ENCODE measurements at regions not wholly inside any gene's neighbourhood (a gene's known extent, or its start where the extent isn't known, plus 50 kb on each side); places are given as distances from the start of the nearest gene placed in this dataset.

GRCh38 chrX:88526385-88526784, 220.6 kb upstream of the CPXCR1 start:
- no peak for DNase-seq (ENCODE audit: low read depth in 3 of 3, low spot score in 2 of 3)

DNA sequence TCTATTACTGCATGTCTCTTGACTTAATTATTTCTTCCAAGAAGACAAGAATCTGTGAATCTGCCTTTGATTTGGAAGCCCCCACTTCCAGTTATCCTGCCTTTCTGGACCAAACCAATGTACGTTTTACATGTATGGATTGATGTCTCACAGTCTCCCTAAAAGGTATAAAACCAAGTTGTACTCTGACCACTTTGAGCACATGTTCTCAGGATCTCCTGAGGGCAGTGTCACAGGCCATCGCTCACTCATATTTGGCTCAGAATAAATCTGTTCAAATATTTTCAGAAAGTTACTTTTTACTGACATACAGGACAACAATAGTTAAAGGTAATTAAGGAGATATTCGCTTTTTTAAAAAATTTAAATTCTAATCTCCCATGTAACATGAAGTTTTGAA, 188.6 kb upstream of the CPXCR1 start:
- no peak for DNase-seq (ENCODE audit: low read depth in 3 of 3, low spot score in 2 of 3)

DNA sequence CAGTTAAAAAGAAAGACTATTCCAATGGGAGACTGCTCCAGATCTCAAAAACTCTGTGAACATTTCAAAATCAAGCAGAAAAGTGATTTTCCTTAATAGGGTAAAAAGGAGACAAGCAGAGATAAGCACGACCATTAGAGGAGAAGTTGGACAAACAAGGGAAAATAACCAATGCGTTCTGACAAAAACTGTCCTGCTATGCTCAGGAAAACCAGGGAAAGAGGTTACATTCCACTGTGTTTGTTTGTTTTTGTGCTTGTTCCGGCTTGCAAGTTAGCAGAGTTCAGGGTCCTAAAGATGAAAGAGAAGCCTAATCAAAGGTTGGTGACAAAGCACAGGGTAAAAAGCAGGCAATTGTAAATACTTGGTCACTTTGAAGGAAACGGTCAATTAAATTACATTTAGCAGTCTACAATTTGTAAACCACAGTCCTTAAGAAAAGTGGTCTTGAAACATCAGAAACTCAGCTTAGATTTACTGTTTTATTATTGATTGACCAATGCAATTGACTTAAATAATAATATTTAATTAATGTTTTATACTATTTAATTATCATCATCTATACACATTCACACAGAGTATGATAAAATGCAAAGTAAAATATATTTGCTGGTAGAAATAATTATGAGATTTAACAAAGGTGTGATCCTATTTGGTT, 186.2 kb upstream of the CPXCR1 start:
- DNase-seq (ENCODE audit: low read depth in 3 of 3, low spot score in 2 of 3): no peak

DNA sequence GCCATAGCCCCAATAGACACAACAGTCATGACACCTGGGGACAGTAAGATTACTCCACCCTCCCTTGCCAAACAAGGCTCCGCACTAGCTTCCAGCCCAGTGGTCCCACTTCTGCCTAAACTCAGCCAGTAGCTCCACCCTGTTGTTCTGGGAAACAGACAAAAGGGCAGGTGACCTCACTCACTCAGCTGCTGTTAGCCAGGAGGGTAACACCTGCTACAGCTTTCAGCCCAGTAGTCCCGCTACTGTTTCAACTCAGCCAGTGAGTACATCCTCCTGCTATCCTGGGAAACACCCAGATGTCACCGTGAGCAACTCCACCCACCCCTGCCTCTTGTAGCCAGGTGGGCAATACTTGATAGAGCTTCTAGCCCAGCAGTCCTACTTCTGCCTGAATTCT, 162.7 kb upstream of the CPXCR1 start:
- no peak for DNase-seq (ENCODE audit: low read depth in 3 of 3, low spot score in 2 of 3)

DNA sequence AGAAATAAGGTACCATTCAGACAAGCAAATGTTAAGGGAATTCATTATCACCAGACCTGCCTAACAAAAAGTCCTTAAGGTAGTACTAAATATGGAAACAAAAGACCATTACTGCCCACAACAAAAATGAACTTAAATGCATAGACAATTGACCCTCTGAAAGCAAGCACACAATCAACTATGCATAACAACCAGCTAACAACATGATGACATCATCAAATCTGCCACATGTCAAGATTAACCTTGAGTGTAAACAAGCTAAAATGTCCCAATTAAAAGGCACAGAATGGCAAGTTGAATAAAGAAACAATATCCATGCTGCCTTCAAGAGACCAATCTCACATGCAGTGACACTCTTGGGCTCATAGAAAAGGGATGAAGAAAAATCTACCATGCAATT, 160.7 kb upstream of the CPXCR1 start:
- DNase-seq (ENCODE audit: low read depth in 3 of 3, low spot score in 2 of 3): no peak

DNA sequence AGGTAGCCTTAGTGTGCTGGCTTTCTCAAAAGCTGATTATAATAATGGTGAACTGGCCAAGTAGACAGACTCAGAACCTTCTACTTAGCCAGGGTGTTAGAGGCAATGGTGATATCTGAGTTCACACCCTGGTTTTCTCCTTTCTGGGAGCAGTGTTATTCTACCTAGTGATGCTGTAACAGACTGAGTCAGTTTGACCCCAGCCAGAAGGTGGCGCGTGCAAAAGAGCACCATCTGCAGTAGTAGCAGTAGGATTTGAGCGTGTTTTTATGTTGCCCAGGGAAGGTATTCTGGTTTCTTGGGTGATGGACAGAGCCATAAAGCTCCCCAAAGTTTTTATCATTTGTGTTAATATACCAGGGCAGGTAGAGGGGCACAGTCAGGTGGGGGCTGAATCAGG, 143.8 kb upstream of the CPXCR1 start:
- no peak for DNase-seq (ENCODE audit: low read depth in 3 of 3, low spot score in 2 of 3)

DNA sequence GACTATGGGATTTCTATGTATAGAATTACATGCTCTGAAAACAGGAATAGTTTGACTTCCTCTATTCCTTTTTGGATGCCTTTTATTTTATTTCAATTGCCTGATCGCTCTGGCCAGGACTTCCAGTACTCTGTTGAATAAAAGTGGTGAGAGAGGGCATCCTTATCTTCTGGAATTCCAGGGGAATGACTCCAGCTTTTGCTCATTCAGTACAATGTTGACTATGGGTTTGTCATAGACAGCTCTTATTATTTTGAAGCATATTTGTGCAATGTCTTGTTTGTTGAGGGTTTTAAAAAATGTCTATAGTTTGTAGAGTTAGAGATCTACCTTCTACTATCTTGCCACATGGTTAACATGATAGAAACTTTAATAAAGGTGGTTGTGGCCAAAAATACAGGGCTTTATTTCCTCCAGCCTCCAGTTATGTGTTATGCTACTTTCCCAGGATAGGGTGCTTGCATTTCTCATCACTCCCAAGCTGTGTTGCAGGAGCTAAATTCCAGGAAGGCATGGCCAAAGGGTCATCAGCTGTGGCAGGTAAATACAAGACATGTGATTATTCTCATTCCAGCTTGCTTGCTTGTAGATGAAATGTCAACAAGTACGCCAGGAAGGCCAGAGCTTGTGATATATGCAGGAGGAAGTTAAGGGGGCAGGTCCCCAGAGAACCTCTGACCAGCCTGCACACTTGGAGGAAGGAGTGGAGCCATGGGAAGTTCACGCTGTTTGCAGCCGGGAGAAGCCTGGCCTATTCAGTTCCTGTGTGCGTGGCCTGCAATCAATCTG, 142.4 kb upstream of the CPXCR1 start:
- DNase-seq (ENCODE audit: low read depth in 3 of 3, low spot score in 2 of 3): peak in 1 of 3 donors; percentile 21

GRCh38 chrX:88605222-88605583, 141.8 kb upstream of the CPXCR1 start:
- no peak for DNase-seq (ENCODE audit: low read depth in 3 of 3, low spot score in 2 of 3)

DNA sequence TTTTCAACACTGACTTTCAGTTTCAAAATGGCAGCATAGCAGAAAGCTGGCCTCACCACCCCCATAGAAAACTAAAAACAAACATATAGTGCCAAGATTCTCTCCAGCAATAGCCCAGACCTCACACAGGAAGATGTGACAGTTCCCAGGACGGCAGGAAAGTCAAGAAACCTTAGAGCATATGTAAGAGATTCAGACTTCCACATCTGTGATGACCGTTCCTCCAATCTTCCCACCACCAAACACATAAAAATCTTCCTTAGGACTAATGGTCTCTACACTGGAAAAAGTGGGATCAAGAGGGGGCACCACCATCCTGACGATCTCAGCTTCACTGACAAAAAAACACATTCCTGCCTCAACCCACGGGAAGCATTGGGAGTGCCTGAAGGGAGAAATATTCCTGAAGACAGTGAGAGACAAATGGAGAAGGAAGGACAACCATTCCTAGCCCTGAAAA, 134.1 kb upstream of the CPXCR1 start:
- DNase-seq (ENCODE audit: low read depth in 3 of 3, low spot score in 2 of 3): no peak

DNA sequence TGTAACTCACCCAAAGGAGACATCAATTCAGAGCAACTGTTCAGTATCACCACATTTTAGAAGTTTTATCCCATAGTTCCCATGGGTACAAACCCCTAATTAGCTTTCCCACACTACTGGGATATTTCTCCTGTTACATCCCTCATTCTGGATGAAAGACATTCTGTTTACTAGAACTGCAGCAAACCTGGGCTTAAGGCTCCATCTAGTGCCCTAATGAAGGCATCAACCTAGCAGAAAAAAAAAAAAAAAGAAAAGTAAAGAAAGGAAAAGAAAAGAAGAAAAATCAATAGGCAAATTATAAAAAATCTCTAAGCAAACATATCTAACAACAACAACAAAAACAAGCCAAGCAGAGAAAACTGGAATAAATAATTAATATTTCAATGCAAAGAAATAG, 133.7 kb upstream of the CPXCR1 start:
- DNase-seq (ENCODE audit: low read depth in 3 of 3, low spot score in 2 of 3): no peak

DNA sequence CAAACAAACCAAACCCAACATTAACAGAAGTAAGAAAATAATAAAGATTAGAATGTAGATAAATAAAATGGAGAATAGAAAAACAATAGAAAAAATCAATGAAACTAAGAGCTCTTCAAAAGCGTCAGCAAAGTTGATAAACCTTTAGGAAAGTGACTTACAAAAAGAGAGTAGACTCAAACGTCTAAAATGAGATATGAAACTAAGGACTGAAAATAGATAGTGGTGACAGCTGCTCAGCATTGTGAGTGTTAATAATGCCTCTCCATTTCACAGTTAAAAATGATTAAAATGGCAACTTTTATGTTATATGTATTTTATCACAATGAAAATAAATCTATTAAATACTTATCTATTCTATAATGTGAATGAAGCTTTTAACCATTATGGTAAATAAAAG, 125.7 kb upstream of the CPXCR1 start:
- DNase-seq (ENCODE audit: low read depth in 3 of 3, low spot score in 2 of 3): no peak

- no peak for DNase-seq (ENCODE audit: low read depth in 3 of 3, low spot score in 2 of 3)
These were observed 91.6 kb upstream of the CPXCR1 start for GRCh38 chrX:88655460-88655859.

DNA sequence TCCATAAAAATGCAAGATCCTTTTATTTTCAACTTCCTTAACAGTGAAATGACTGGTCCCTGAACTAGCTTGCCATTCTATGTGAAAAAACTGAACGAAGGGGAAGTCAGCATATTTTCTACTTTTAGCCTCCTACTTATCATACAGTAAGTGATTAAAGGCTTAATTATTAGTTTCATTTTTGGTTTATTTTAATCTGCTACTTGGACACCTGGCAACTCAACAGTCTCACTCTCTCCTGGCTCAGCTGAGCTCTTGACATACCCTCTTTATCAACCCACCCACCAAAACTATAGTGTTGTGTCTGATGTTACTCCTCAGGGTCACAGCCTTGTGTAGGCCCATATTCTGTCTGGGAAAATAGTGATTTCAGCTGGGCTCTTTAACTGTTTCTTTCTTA, 86.2 kb upstream of the CPXCR1 start:
- no peak for DNase-seq (ENCODE audit: low read depth in 3 of 3, low spot score in 2 of 3)

DNA sequence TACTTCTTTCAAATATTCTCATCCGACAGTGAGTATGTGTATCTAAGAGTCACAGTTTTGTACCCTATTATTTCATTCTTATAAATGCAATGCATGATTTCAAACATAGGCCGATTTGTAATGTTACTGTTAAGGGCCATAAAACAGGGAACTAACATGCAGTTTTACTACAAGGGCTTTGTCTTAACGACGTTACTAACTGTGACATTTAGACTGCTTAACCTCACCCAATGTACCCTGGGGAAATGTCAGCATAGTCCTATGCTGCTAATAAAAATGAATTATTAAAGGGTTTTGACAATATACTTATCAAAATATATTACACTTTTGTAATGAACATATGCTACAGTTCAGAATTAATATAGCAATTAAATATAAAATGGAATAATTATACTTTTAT, 74.8 kb upstream of the CPXCR1 start:
- no peak for DNase-seq (ENCODE audit: low read depth in 3 of 3, low spot score in 2 of 3)

All from right renal cortex interstitium (tissue), 3 donors.